HUES64 (cell line): ENCODE measurements at regions not wholly inside any gene's neighbourhood (a gene's known extent, or its start where the extent isn't known, plus 50 kb on each side); places are given as distances from the start of the nearest gene placed in this dataset.
A peak's percentile ranks its signal among the peaks of the same experiment; 100 is the strongest.

Source experiments
- H3K27ac ChIP-seq: 2 replicates; pipeline ENCODE4 v1.7.0; 2013; ENCODE audit warnings: low read depth, low read length, inconsistent platforms
- H3K27me3 ChIP-seq: 2 replicates; pipeline ENCODE4 v1.6.1; 2013; ENCODE audit warnings: mild to moderate bottlenecking, low read length; ENCODE audit not compliant: insufficient read depth
- H3K36me3 ChIP-seq: 2 replicates; pipeline ENCODE4 v1.6.1; 2013; ENCODE audit warnings: mild to moderate bottlenecking, low read length; ENCODE audit not compliant: insufficient read depth
- H3K4me1 ChIP-seq: 2 replicates; pipeline ENCODE4 v1.6.1; 2013; ENCODE audit warnings: mild to moderate bottlenecking, low read length, moderate library complexity; ENCODE audit not compliant: insufficient read depth
- H3K4me3 ChIP-seq: 2 replicates; pipeline ENCODE4 v1.5.1; 2013; ENCODE audit warnings: mild to moderate bottlenecking, low read length, moderate library complexity
- H3K9ac ChIP-seq: 2 replicates; pipeline ENCODE4 v1.6.1; 2013; ENCODE audit warnings: mild to moderate bottlenecking, low read depth, low read length
- H3K9me3 ChIP-seq: 2 replicates; pipeline ENCODE4 v1.6.1; 2013; ENCODE audit warnings: low read depth, low read length; ENCODE audit not compliant: insufficient read depth
- WGBS: fragments of 150-250, 120-280 bp; methylation state at CpG from one replicate; pipeline ENCODE4 v1.1.7; 2013; ENCODE audit warnings: missing lambda C conversion rate; 5-methylcytosine and 5-hydroxymethylcytosine counted together

DNA sequence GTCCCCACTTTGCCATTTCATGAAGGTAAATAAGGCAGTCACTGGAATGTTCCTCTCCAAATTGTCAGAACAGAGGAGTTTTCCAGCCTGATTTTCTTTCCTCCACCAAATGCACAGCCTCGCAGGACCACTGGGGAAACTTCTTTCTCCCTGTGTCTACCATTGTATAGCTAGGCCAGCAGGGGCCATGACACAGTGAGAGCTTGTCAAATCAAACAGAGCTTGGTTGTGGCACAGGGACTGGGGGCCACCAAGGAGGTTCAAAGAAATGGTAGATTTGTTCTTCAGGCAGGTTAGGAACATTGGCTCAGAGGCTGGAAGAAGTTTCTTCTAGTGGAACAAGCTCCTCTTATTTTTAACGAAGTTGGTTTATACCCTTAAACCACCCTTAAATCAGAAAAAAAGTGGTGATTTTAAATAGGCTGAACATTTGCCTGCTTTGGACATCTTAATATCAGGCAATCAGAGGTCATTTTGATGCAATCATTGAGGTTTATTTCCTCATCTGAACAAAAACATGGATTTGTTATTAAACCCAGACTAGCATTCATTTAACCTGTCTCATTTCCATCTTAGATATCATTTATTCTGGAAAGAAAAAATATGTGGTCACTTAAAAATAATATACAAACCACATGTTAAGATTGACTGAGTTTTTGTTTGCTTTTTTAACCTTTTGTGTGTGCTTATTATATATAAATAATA is 105.6 kb downstream of the GTPBP8 start:
- Histone ChIP-seq H3K27ac (peak overlapping the region; percentile 23; the same call in 1 of the 2 replicates), H3K9ac (no peak overlapping the region), H3K27me3 (no peaks in the 10 kb centered on the region), H3K4me3 (no peak overlapping the region), H3K36me3 (no peaks in the 10 kb centered on the region), H3K4me1 (peaks cover 32% of the 10 kb centered on the region), H3K9me3 (no peaks in the 10 kb centered on the region; the same call in 1 of the 2 replicates)
- WGBS = 70% methylated on average over 1 of the region's 2 CpGs

DNA sequence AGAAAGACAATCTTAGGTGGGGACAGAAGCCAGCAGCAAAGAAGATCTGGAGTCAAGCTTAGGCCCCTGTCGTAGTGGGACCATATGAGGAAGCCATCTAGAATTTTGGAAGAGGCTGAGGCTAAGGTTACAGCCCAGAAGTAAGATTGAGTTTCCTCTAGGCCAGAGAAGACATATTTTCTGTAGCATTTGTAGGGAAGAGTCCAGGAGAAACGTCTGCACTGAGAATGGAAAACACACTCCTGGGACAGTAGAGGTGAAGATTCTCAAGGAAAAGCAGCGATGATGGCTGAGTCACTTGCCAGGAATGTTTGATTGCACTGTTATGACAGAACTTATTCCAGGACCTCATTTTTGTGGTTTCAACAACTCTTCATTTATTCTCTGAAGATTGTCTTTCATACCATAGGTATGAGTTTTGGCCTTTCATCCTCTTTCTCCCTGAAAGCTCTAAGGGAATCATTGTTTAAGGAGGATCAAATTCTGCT is 107.2 kb downstream of the GTPBP8 start:
- peaks cover 33% of the 10 kb centered on the region for H3K4me1 ChIP-seq
- WGBS = 88% methylated on average over 3 of the region's 3 CpGs
- H3K36me3 ChIP-seq = no peaks in the 10 kb centered on the region
- H3K27ac ChIP-seq = no peak overlapping the region
- H3K27me3 ChIP-seq = no peaks in the 10 kb centered on the region
- H3K4me3 ChIP-seq = no peak overlapping the region
- no peaks in the 10 kb centered on the region; the same call in 1 of the 2 replicates for H3K9me3 ChIP-seq
- no peak overlapping the region for H3K9ac ChIP-seq

DNA sequence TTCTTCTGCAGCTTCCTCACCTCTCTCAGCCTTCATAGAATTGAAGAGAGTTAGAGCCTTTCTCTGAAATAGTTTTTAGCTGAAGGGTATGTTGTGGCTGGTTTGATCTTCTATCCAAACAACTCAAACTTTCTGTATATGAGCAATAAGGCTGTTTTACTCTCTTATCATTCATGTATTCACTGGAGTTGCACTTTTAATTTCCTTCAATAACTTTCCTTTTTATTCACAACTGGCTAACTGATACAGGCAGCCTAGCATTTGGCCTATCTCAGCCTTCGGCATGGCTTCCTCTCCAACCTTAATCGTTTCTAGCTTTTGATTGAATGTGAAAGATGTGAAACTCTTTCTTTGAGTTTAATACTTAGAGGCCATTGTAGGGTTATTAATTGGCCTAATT is 109.3 kb downstream of the GTPBP8 start:
- peaks cover 40% of the 10 kb centered on the region for H3K4me1 ChIP-seq
- H3K27ac ChIP-seq = no peak overlapping the region
- WGBS = 97% methylated on average over 2 of the region's 2 CpGs
- H3K27me3 ChIP-seq = no peaks in the 10 kb centered on the region
- no peaks in the 10 kb centered on the region; the same call in 1 of the 2 replicates for H3K9me3 ChIP-seq
- H3K36me3 ChIP-seq = no peaks in the 10 kb centered on the region
- no peak overlapping the region for H3K9ac ChIP-seq
- H3K4me3 ChIP-seq = no peak overlapping the region

DNA sequence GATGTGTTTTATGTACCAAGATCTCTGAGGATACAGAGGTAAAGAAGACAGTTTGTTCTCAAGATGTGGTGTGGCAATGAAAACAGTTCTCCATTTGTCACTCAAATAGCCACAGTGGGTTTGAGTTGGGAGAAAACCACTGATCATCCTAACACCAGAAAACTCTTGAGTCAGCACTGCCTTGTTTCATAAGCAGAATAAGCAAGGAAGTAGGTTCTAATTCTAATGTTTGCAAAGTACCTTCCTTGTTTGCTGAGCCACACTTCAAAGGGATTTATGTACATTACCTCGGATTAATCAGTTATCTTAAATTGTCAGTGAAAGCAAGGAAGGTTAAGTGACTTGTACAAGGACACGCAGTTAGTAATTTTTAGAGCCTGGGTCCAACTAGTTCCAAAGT is 107.8 kb upstream of the BOC start:
- peaks cover 38% of the 10 kb centered on the region for H3K4me1 ChIP-seq
- no peak overlapping the region for H3K4me3 ChIP-seq
- H3K36me3 ChIP-seq = no peaks in the 10 kb centered on the region
- peak overlapping the region; percentile 88; the same call in 1 of the 2 replicates for H3K27ac ChIP-seq
- WGBS = 56% methylated on average over 2 of the region's 2 CpGs
- no peak overlapping the region for H3K9ac ChIP-seq
- H3K9me3 ChIP-seq = no peaks in the 10 kb centered on the region; the same call in 1 of the 2 replicates
- H3K27me3 ChIP-seq = no peaks in the 10 kb centered on the region

DNA sequence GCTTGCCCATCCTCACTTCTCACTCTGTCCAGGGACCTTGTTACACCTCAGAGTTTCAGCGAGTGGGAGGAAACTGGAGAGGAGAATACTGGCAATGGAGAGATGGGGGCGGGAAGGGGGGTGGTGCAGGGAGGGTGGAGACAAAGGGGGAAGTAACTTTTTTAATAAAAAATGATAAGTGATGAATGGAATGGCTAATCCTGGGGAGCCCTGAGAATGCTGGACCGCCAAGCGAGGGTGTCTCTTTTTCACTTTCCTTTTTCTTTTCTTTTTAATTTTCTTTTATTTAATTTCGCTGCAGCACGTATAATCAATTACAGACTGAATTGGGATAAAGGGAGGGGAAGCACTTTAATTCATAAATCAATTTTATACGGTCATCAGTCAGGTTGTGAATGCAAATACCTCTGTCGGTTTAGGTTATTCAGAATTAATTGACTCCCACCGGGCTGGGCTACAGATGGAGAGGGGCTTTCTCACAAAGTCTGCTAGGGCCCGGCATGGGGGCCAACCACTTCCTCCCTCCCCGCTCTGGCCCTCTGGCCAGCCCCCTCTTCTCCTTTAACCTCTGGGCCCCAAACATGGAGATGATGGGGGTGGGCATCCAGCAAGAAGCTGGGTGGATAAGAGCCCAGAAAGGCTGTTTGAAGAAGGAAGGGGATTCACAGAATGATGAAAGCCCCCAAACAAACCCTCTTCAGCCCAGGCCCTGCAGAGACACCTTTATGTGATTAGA is 106.8 kb upstream of the BOC start:
- peak overlapping the region; percentile 88 for H3K27ac ChIP-seq
- no peaks in the 10 kb centered on the region for H3K27me3 ChIP-seq
- WGBS = 38% methylated on average over 7 of the region's 11 CpGs
- H3K4me1 ChIP-seq = peaks cover 38% of the 10 kb centered on the region
- H3K9me3 ChIP-seq = no peaks in the 10 kb centered on the region
- peak overlapping the region; percentile 2; the same call in 1 of the 2 replicates for H3K4me3 ChIP-seq
- peak overlapping the region; percentile 21; the same call in 1 of the 2 replicates for H3K9ac ChIP-seq
- H3K36me3 ChIP-seq = no peaks in the 10 kb centered on the region

DNA sequence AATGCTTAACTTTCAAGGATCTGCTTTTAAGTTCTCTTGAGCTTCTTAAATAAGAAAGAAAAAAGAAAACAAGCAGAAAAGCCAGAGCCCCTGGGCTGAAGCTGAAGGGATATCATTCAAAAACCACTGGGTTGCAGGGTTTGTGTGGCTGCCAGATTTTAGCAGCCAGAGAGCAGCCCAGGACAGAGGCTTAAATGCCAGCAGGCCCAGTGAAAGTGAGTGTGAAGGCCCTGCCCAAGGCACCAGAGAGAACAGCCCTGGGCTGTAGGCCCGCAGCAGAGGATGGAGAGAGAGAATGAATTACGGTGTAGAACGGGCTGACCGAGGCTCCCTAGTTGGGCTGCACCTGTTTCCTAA is 106.3 kb upstream of the BOC start:
- H3K36me3 ChIP-seq = no peaks in the 10 kb centered on the region
- peak overlapping the region; percentile 21; the same call in 1 of the 2 replicates for H3K9ac ChIP-seq
- peaks cover 38% of the 10 kb centered on the region for H3K4me1 ChIP-seq
- no peaks in the 10 kb centered on the region for H3K27me3 ChIP-seq
- H3K4me3 ChIP-seq = peak overlapping the region; percentile 2; the same call in 1 of the 2 replicates
- peak overlapping the region; percentile 88 for H3K27ac ChIP-seq
- H3K9me3 ChIP-seq = no peaks in the 10 kb centered on the region
- WGBS = 39% methylated on average over 4 of the region's 4 CpGs

DNA sequence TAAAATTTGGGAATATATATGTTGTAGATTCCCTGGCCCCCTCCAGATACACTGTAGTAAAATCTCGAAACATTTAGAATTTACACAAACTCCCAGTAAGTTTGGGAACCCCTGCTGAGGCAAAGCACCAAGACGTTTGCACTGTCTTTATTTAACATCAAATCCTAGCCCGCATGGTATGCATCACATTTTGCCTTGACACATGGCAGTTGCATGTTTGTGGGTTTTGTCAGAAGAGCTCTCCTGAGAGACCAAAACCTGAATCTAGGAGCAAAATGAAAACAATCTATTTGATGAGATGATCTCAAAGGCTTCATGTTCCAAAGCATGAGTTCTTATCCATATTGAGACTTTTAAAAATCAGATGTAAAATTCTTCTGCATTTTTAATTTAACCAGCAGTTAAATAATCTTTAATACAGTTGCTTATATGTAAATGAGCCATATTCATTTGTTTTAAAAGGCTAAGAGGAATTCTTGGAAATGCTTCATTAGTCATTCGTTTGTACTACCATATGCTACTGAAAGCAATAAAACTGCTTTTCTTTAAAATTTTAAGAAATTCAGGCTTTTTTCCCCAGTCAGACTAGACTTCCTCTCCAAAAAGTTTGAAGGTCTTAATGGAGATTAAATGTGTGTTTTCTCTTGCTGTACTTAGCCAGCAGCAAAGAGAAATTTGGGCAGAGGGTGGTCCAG is 105.2 kb upstream of the BOC start:
- Histone ChIP-seq H3K9ac (no peak overlapping the region), H3K9me3 (no peaks in the 10 kb centered on the region)
- WGBS = 64% methylated on average over 4 of the region's 4 CpGs

DNA sequence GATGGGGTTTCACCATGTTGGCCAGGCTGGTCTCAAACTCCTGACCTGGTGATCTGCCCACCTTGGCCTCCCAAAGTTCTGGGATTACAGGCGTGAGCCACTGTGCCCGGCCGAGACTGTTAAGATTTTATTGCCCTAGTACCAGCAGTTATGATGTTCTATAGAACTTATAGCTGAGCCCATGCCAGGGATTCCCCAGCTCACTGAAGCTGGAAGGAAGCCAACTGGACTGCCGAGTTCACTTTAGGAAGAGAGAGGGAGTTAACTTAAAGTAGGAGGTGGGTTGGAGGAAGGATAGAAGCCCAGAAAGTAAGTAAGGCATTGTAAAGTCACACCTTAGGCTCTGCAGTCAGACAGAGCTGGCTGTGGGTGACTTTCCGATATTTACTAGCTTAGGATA is 101.1 kb upstream of the BOC start:
- Histone ChIP-seq H3K4me1 (peaks cover 19% of the 10 kb centered on the region), H3K27me3 (no peaks in the 10 kb centered on the region), H3K36me3 (no peaks in the 10 kb centered on the region), H3K27ac (no peak overlapping the region), H3K4me3 (no peak overlapping the region), H3K9me3 (no peaks in the 10 kb centered on the region), H3K9ac (no peak overlapping the region)
- WGBS = 92% methylated on average over 5 of the region's 5 CpGs

More for the DNA sequence above, 105.2 kb upstream of the BOC start:
- H3K27ac ChIP-seq = peak overlapping the region; percentile 88; the same call in 1 of the 2 replicates
- no peaks in the 10 kb centered on the region for H3K27me3 ChIP-seq
- peaks cover 38% of the 10 kb centered on the region for H3K4me1 ChIP-seq
- no peaks in the 10 kb centered on the region for H3K36me3 ChIP-seq
- no peak overlapping the region for H3K4me3 ChIP-seq

DNA sequence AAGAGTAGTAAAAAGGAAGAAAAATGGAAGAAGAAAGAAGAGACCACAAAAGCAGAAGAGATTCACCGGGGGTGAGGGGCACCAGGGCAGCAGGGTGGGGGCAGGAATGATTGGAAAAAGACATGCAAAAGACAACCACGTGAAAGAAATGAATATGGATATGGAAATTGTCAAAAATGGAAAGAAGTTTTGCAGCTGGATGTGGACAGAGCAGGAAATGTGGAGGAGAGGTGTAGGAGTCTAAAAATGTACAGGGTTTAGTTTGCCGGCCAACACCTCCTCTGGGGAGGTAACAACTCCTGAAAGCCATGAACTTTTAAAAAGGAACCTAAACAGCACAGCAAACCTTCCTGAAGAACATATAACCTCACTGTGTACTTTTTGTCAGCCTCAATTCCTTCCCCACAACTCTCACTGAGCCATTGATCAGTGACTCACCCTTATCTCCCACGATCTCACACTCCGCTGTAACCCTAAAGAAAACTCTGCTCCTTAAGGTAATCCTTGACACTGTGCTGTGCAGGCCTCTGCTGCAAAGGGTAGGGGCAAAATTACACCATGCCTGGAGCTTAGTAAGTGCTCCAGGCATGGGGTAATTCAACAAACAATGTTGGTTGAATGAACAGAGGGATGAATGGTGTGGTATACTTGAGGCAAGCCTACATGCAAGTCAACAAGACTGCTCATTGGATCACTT is 100.2 kb upstream of the BOC start:
- WGBS = 75% methylated on average over 5 of the region's 5 CpGs
- Histone ChIP-seq H3K27ac (no peak overlapping the region), H3K4me3 (no peak overlapping the region), H3K27me3 (no peaks in the 10 kb centered on the region), H3K4me1 (peaks cover 10% of the 10 kb centered on the region), H3K9me3 (no peaks in the 10 kb centered on the region), H3K36me3 (no peaks in the 10 kb centered on the region), H3K9ac (no peak overlapping the region)

DNA sequence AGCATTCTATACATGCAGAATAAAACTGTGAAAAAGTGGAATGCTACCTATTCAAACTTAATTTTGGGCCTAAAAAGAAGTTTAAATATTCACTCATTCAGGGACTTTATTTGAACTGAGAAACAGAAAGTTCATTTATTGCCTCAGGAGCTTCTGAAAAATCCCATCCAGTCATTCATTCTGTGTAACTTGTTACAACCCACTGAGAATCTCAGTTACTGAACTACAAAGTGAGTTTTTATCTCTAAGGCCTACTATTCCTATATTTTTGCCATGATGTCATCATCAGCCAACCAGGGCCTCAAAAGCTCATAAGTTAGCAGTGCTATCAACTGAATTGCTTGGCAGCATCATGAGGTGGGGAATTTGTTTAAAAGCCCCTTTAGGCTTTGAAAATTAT is 98.0 kb upstream of the BOC start:
- Histone ChIP-seq H3K36me3 (no peaks in the 10 kb centered on the region), H3K4me3 (no peak overlapping the region), H3K4me1 (peaks cover 4% of the 10 kb centered on the region; the same call in 1 of the 2 replicates), H3K27ac (no peak overlapping the region), H3K9me3 (no peaks in the 10 kb centered on the region), H3K9ac (no peak overlapping the region), H3K27me3 (no peaks in the 10 kb centered on the region)
